ENCODE measurements at regions not wholly inside any gene's neighbourhood (a gene's known extent, or its start where the extent isn't known, plus 50 kb on each side); places are given as distances from the start of the nearest gene placed in this dataset.

DNA sequence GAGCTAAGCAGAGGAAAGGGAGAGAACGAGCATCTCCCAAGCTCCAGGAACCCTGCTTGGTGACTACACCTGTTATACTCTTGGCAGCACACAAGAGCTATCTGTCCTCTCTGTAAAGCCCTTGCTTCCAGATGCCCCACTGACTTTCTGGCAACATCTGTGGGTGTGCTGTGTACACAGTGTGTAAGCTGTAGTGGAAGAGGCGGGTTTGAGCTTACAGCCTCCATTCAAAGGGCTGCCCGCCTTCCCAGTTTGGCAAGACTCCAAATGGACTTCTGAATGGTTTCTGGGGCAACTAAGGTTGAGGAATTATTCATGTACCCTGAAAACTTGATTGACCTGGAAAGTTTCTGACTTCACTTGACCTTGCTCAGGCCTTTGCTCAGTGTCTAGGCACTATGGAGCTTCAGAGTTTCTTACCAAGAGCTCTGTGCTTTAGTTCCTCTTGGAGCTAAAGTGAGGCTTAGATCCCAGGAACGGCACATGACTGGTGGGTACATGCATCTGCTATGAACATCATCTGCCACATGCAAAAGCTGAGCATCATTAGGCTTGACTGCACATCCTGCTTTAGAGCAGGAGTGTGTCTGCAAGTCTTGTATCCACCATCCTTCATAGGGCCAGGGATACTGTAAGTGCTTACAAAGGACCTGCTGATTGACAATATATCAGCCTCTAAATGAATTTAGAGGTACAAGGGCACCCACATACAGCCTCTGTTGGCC lies 290.9 kb upstream of the SIX2 start:
- peaks cover 27% of the 10 kb centered on the region for H3K27me3 Mint-ChIP-seq (ENCODE audit: low read depth)
- peaks cover 41% of the 10 kb centered on the region for H3K4me1 Mint-ChIP-seq
- H3K4me3 Mint-ChIP-seq, result no peak overlapping the region
- H3K27ac Mint-ChIP-seq, result no peak overlapping the region
- H3K36me3 Mint-ChIP-seq (ENCODE audit: low read depth), result no peaks in the 10 kb centered on the region
- H3K9me3 Mint-ChIP-seq, result no peaks in the 10 kb centered on the region
- no peak for TF ChIP-seq CTCF (IDR thresholded peaks at IDR 0.05; ENCODE audit: unreplicated experiment in 3 of 3)

- Mint-ChIP-seq H3K4me3 (no peak overlapping the region), H3K36me3 (ENCODE audit: low read depth) (no peaks in the 10 kb centered on the region), H3K27me3 (ENCODE audit: low read depth) (peaks cover 29% of the 10 kb centered on the region), H3K27ac (no peak overlapping the region), H3K9me3 (no peaks in the 10 kb centered on the region), H3K4me1 (peaks cover 47% of the 10 kb centered on the region)
- no peak for TF ChIP-seq CTCF (IDR thresholded peaks at IDR 0.05; ENCODE audit: unreplicated experiment in 3 of 3)
These were observed 290.1 kb upstream of the SIX2 start for GRCh38 chr2:45299361-45299760.

- Mint-ChIP-seq H3K27ac (peak overlapping the region in 2 of 3 experiments; percentile 74 to 77), H3K4me3 (no peak overlapping the region), H3K27me3 (ENCODE audit: low read depth) (peaks cover 15% of the 10 kb centered on the region), H3K36me3 (ENCODE audit: low read depth) (no peaks in the 10 kb centered on the region), H3K4me1 (peaks cover 44% of the 10 kb centered on the region), H3K9me3 (no peaks in the 10 kb centered on the region)
- TF ChIP-seq CTCF (IDR thresholded peaks at IDR 0.05; ENCODE audit: unreplicated experiment in 3 of 3), result no peak
These were observed 283.9 kb upstream of the SIX2 start for GRCh38 chr2:45293182-45293581.

DNA sequence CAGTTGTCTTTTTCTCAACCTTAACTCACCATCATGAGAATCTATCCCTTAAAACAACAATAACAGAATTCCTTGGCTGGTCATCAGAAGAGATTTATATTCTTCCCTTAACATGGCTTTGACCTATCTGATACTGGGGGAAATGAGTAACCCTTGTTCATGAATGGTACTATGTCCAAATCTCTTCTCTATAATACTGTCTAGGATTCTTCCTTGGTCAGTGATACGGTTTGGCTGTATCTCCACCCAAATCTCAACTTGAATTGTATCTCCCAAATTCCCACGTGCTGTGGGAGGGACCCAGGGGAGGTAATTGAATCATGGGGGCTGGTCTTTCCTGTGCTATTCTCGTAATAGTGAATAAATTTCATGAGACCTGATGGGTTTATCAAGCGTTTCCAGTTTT lies 282.0 kb upstream of the SIX2 start:
- TF ChIP-seq CTCF (IDR thresholded peaks at IDR 0.05; ENCODE audit: unreplicated experiment in 3 of 3), result no peak
- H3K4me1 Mint-ChIP-seq, result peaks cover 51% of the 10 kb centered on the region
- H3K4me3 Mint-ChIP-seq, result peak overlapping the region in 1 of 3 experiments; percentile 8
- peak overlapping the region; percentile 7 to 88 (median 78) for H3K27ac Mint-ChIP-seq
- no peaks in the 10 kb centered on the region for H3K9me3 Mint-ChIP-seq
- H3K27me3 Mint-ChIP-seq (ENCODE audit: low read depth), result peaks cover 9% of the 10 kb centered on the region
- H3K36me3 Mint-ChIP-seq (ENCODE audit: low read depth), result no peaks in the 10 kb centered on the region

DNA sequence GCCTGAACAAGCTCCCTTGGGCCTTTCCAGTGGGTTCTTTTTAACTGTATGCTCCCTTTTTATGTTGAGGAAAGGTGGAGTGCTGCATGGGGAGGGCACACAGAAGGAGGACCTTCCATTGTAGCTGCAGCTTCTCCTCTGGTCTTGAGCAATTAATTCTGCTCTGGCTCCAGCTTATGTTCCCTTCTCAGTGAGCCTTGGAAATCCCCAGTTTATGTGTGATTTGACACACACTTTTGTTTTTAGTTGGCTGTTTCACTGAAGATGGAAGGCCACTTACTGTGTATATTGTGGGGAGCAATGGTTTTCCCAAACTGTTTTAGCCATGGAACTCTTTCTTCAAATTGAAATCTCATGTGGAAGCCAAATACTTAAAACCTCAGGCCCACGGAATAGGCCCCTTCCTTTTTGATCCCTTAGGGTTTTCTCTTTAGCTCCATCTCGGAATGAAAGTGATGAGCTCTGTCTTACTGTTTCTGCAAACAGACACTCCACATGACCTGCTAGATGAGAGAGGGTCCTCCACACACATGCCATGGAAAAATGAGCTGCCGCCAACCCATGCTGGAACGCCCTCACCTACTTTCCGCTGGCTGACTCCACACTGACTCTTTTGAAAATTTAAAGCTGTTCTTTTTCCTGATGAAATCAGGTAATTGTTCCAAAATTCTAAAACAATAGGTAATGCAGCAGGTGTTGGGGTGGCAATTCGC lies 280.9 kb upstream of the SIX2 start:
- Mint-ChIP-seq H3K4me3 (no peak overlapping the region), H3K27me3 (ENCODE audit: low read depth) (peaks cover 16% of the 10 kb centered on the region), H3K4me1 (peaks cover 49% of the 10 kb centered on the region), H3K36me3 (ENCODE audit: low read depth) (no peaks in the 10 kb centered on the region), H3K9me3 (peaks cover 3% of the 10 kb centered on the region), H3K27ac (peak overlapping the region in 1 of 3 experiments; percentile 29)
- no peak for TF ChIP-seq CTCF (IDR thresholded peaks at IDR 0.05; ENCODE audit: unreplicated experiment in 3 of 3)

Measured in nephron (organoid).